ENCODE measurements at regions not wholly inside any gene's neighbourhood (a gene's known extent, or its start where the extent isn't known, plus 50 kb on each side); places are given as distances from the start of the nearest gene placed in this dataset.
A peak's percentile ranks its signal among the peaks of the same experiment; 100 is the strongest.

DNA sequence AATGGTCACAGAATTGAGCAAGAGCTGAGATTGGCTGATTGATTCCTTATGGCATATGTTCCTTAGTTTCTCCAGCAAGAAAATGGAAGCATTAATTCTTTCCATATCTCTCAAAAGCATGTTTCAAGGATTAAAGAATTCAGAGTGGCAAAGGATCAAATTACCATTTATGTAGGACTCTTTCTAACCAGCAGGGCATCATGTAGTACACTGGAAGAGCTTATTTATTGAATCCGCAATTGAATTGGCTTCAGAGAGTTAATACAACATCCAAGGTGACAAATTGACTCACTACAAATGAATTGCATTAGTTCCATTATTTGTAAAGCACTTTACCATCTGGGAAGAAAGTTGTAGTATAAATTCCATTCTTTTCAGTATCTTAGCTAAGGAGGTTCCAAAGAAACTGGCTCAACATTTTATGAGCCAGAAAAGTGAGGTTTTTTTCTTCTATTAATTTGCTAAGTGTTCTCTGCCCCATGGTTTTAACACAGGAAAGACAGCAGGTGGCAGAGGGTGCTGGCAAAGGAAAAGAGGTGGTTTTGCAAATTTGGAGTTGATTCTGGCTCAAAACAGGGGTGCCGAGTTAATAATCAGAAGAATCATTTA lies 409.9 kb downstream of the MTX2 start:
- DNase-seq (ENCODE audit: low read depth), result no peak

DNA sequence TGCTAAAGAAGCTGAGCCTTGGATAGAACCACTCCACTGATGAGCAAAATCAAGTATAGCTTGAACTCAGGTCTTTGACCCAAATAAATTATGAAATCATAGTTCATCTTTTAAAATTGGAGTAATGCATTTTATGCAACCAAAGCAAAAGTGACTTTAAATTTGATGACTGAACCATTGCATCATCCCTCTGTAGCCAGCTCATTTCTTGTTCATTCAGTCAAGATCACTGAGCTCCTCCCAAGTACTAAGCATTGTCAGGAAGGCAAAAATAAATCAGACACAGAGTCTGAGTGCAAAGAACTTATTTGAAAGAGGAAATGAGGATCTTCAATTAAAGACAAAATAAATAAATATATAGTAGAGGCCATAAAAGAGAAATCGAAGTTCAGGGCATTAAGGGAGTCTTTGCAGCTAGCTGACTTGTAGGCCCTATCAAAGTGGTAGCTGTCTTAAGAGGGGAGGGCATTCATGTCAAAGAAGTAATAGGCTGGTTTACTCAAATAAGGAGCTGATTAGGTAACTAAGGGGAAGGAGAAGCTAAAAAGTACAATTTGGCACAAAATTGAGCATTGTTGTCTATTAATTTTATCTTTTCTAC lies 411.8 kb downstream of the MTX2 start:
- DNase-seq (ENCODE audit: low read depth), result peak; percentile 28

DNA sequence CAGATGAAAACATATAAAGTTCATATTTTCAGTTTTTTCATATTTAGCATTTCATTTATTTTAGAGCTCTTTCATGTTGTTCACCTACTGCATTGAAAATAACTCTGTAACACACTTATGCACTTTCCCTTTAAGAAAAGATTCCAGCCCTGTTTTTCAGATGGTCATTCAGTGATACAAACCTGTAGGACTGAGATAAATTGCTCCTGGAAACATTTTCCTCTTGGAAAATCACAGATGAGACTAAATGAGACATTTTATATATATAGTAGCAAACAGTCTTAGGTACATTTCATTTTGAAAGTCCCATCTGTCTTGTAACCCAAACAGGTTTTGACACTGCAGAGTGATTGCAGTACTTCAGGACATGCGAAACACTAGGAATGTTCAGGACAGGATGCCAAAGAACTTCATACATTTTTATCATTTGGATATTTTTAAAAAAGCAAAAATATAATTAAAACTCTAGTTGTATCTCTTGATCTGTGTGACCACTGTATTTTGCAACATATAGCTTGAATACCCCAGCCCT lies 412.4 kb downstream of the MTX2 start:
- DNase-seq (ENCODE audit: low read depth), result no peak

DNA sequence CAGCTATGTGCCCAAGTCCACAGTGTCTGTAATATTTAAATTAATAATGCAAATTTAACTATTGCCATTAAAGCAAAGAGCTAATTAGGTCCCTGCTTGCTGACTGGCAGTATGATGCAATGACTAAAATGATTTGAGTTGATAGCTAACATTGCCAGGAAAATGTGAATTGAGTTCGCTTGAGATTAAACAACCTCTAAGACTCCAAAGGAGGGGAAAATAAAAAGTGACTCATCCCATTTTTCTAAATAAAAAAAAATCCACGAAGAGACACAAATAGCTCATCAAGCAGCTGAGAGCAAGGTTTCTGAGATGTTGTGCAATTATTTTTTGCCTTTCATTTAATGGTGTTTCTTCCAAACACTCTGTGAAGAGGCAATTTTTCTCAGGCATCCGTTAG lies 413.0 kb downstream of the MTX2 start:
- DNase-seq (ENCODE audit: low read depth), result peak; percentile 15

DNA sequence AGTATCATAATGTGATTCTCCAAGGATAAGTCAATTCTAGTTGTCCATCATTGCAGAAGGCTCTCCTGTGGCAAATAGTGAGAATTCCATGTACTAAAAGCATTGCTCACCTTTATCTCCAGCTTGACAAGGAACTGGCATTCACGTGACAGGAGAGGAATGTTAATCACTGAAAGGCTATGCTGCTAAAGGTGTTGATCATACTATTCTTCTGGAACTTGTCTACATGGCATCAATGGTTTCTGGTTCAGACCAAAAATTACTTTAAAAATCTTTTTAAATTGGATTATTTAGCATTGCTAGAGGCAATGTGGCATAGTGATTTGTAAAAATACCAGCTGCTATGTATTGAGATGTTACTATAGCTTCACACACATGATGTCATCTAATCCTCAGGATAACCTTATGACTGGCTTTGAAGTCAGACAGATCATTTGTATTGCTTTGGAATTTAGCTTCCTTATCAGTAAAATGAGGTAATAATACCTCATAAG lies 414.4 kb downstream of the MTX2 start:
- DNase-seq (ENCODE audit: low read depth), result no peak

DNA sequence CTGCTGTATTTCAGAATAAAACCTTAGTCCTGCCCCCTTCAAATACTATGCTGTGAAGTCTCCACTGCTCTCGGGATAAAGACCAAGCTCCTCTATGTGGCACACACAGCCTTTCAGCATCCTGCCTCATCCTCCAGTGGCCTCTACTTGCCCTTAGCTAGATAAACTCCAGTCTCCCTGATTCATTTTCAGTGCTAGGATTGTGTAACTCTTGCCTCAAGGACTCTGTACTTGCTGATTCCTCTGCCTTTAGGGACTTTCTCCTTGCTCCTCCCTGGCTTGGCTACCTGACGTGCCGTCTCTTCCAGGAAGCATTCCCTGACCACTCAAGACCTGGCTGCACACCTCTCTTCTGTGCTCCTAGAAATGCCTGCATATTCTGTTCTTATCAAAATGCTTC lies 416.7 kb downstream of the MTX2 start:
- DNase-seq (ENCODE audit: low read depth), result no peak

DNA sequence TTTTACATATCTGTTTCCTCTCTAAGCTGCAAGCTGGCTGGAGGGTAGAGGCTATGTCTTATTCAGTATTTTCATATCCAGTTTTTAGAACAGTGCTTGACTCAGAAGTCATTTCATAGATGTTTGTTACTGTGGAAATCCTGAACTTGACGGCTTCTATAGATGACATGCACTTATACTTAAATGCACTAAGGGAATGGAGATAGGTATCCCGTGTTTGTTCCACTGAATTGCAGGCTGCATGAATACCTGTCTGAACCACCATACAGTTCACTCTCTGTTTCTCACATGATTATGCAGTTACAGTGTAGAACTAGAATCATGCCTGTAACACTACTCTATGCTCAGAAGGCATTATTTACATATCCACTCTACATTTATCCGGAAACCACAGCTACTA lies 417.1 kb downstream of the MTX2 start:
- no peak for DNase-seq (ENCODE audit: low read depth)

DNA sequence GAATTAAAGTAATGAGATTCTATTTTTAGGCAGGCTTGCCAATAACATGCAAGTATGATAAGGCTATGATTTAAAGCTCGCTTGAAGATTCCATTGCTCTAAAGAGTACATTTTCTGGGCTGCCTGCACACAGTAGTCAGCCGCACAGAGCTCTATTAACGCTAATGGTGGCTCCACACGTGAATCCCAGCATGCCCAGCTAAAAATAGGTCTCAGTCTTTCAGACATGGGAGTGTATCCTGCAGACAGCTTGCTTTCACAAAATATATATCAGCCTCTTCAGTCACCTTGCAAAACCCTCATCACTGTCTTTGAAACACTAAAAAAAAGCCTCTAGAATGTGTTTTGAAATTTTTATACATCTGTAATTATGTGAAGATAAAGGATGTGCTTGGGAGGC lies 418.1 kb downstream of the MTX2 start:
- DNase-seq (ENCODE audit: low read depth), result no peak

DNA sequence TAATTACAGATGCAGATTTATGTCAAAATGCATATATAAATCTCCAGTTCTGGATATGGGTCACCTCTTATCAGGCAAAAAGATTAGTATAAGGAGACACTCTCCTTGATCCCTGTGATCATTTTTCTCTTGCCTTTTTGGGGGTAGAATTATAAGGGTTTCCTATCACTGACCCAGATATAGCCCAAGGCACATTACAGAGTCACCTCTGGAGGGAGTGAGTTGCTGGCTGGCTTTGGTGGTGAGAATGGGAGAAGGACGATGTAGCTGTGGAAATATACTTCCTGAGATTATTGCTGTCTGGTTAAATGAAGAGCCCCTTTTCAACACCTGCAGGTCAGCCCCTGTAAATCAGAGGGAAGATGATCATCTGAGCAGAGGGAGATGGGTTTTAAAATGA lies 418.7 kb downstream of the MTX2 start:
- DNase-seq (ENCODE audit: low read depth), result no peak

DNA sequence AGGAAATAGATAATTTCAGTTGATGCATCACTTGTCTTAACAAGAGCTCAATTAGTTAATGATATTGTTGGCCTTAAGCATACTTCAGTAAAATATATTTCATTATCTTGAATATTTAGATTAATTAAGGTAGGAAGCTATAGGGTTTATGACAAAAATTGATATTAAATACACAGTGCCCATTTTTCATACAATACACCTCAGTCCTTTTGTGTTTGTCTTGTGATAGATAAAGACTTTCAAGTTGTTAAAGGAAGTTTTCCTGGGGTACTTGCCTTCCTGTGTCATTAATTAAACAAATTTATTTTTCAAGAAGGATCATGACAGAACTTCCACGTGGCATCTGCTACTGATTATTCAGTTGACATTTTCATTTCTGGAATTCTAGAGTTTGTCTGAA lies 420.5 kb downstream of the MTX2 start:
- DNase-seq (ENCODE audit: low read depth), result no peak

DNA sequence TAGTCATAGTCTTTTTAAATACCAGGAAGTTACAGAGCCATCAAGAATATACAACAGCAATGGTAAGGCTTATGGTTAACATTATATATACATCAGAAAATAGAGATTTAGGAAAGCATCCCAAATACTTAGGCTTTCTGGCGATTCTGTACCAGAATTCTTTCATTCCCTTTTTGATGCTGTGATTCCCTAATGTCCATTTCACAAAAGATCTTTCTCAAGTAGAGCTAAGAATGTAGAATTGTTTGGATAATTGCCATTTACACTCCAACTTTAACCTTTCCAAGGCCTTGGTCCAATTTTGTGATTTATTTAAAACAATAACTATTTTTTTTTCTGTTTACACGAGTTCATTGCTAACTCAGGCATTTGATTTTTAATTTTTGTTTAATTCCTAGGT lies 422.2 kb downstream of the MTX2 start:
- DNase-seq (ENCODE audit: low read depth), result no peak

DNA sequence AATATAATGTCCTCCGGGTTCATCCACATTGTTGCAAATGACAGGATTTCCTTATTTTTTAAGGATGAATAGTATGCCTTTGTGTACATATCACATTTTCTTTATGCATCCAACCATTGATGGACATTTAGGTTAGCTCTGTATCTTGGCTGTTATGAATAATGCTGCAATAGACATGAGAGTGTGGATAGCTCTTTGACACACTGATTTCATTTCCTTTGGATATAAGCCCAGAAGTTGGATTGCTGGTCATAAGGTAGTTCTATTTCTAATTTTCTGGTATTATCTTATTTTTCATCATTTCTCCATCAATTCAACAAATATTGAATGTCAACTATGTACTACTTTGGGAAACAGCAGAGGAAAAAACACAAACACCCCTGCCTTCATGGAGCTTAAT lies 423.3 kb downstream of the MTX2 start:
- DNase-seq (ENCODE audit: low read depth), result no peak

DNA sequence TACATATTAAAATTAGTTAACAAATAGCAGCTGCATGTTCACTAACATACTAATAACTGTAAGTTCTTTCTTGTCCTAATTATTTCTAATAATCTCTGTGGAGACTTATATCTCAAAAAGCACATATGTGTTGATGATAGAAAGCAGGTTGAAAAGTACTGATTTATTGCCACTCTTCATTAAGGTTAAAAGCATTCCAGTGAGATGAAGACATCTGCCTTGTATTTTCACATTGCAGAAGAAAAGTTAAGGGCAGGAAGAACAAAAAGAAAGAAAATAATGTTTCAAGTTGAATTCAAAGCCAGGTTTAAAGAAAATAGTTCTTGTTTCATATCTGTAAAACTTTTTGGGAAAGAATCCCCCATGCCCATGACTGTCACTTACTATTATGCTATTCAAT lies 429.9 kb downstream of the MTX2 start:
- DNase-seq (ENCODE audit: low read depth), result no peak

DNA sequence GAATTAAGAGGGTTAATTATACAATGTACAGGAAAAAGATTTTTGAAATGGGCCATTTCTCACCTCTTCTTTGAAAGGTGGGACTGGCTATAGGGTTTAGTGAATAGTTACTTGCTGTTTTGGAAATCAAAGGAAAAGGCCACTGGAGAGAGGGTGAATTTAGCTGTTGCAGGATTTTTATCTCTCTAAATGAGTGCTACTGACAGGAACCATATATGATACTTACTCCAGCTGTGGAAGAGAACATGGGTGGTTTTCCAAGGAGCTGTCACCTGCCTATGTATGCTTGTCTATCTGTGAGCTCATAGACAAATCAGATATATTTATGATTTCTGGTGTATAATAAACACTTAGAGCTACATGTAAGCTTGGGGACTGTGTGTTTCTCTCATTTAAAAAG lies 430.4 kb downstream of the MTX2 start:
- no peak for DNase-seq (ENCODE audit: low read depth)

DNA sequence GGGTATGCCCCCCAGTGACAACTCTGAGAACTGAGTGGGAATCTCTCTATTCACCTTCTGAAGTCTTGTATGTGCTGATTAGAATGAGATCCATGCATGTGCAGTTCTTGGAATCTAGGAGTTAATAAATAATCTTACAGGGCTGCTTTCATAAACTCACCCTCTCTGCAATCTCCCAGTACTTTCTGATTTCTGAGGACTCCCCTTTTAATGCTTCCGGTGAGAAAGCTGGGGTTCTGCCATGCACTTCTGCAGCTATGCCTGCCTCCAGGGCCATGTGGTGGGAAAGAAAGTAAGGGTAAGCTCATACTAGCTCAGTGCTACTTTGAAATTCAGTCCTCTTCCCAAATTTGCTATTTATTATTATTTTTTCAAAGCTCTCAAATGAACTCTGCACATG lies 432.9 kb downstream of the MTX2 start:
- DNase-seq (ENCODE audit: low read depth), result no peak

DNA sequence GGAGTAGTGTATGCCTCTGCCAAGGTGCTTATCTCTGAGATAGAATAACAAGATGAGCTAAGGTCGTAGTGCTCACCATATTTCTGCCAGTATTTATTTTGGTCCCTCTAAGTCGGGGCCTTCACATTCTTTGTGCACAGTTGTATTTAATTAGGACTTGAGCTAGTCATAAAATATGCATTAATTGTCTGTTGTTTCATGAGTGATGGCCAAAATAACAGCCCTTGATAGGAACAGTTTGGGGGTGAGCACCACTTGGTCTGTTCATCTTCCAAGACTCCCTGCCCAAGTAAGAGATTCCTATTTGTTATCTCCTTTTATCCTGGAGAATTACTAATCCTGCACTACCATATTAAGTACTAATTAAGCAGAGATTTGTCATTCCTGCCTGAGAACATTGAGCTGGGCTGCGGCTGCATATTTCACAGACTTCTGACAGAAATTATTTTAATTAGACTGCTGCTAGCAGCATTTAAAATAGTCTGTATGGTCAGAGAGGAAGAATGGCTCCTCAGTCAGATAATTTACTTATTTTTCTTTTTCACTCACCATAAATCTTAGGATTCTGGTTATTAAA lies 435.1 kb downstream of the MTX2 start:
- DNase-seq (ENCODE audit: low read depth), result no peak

DNA sequence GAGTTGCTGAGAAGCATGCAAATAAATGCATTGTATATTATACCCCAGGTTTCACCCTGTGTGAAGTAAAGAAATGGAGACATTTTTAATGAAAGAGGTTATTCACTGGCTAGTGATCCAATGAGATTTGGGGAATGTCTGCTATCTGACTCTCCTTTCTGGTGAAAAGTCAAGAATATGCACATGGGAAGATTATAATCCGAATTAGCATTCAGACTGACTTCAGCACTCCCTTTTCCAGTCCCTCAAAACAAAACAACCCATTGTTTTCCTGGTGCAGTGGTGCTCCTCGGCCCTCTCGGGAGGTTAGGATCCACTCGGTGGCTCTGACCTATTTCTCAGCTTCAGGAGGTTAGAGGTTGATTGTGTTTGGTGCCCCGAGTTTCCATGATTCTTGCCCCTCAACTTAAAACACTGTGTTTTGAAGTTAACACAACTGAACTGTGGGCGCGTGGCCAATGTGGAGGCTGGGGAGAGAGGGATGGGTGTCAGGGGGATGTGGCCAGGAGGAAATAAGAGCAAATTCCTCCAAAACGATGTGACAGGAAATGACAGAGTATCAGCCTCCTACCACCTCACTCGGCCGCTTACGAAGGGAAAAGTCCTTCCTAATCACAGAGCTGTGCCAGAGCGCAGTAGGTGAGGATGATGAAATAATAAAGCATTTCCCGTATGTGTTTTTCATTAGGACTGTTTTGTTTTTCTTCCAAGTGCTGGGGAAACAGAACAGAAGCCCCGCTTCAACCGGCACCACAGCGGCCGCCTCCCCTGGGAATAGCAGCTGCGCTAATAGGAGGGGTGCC lies 440.1 kb downstream of the MTX2 start:
- DNase-seq (ENCODE audit: low read depth), result no peak

DNA sequence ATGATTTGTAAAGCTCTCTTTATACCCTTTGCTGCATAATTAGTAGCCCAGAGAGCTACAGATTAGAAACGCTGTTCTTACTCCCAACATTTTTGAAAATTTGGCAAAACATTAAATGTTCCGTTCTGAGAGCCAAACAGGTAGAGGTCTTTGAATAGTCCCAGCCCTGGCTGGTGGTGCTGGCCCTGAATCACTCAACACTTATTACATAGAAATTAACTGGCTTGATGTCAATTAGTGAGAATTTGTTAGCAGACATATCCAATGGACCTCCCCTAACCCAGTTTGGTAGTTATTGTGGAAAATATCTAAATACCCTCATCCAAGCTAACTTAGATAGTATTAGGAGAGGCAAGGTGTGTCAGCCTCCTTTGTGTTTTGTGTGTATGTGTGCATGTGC lies 440.7 kb downstream of the MTX2 start:
- DNase-seq (ENCODE audit: low read depth), result no peak

DNA sequence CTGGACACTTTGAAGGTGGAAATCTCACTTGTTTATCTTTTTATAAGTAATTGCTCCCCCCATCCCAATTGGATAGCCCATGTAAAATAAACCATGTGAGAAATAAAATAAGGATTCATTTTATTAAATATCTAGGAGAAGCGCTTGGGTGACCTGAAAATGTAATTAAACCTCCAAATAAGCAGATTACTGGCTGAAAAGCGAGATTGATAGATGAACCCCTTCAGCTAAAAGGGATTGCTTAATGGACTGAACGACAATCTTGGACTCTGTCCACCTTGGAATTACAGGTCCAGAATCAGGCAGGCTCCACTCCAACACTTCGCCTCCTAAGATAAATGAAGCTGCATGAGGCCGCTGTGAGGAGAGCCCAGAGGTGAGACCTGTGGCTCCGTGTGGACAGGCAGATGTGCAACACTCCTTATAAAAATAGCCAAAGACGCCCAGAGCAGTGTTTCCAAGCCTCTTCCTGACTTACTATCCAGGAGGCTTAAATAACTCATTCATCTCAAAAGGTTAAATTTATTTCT lies 441.5 kb downstream of the MTX2 start:
- no peak for DNase-seq (ENCODE audit: low read depth)

DNA sequence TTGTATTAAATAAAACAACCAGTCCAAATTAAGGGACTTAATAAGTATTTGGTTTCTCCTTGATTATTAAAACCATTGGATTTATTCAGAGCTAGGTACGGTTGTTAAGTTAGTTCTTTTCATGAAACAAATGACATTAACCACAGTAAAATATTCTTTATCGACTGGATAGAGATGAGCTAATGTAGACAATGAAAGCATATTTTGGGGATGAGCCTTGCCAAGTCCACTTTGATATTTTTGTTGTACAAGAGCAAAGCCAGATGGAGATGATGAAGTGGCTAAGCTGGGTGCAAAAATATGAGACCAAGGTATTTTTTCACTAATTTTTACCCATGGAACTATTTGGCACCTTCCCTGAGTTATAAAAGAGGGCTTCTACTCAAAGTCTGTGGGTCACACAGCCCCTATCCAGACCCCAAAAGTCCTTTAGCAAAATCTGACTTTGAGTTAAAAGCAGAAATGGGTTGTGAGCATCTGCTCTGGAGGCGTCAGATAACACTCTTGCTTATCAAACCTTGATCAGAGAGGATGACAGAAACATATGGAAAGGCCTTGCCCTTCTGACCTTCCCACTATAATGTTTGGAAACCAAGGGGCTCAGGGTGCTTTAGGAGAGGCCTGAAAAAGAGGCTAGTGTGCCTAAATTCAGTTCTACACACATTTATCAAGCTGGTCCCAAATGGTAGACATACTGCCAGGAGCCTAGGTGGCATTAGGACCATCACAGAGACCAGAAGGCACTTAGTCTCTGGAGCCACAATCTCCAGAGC lies 456.8 kb downstream of the MTX2 start:
- no peak for DNase-seq (ENCODE audit: low read depth)

DNA sequence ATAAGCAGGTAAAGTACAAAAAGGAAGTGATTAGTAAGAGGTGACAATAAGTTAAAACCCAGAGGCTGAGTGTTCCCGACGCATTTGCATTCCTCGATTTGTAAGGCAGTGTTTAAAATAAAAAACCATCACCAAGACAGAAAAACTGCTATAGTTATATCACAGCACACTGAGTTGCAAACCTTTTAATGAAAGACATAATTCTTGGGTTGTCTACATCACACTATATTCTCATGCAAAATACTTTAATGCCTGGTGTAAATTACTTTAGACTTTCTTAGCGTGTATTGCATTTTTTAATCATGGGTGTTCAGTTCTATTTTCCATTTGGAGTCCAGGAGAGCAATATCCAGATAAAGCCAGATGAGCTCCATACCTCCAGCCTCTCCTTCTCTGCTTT lies 458.5 kb downstream of the MTX2 start:
- DNase-seq (ENCODE audit: low read depth), result no peak

Measured in HS-5 (cell line).